ENCODE measurements at regions not wholly inside any gene's neighbourhood (a gene's known extent, or its start where the extent isn't known, plus 50 kb on each side); places are given as distances from the start of the nearest gene placed in this dataset.

- Histone ChIP-seq H2AFZ (ENCODE audit: low read depth, low read length) (no peak overlapping the region), H3K27me3 (ENCODE audit: insufficient read depth, low read length) (no peaks in the 10 kb centered on the region), H3K9me3 (ENCODE audit: insufficient read depth, low read depth, low read length) (peaks cover 2% of the 10 kb centered on the region), H3K79me2 (ENCODE audit: insufficient read depth, low read length) (no peaks in the 10 kb centered on the region), H3K4me1 (ENCODE audit: insufficient read depth, low read length) (no peaks in the 10 kb centered on the region), H4K20me1 (ENCODE audit: insufficient read depth, low read length) (no peaks in the 10 kb centered on the region), H3K4me2 (ENCODE audit: low read length) (no peak overlapping the region), H3K27ac (ENCODE audit: low read depth, low read length) (no peak overlapping the region), H3K36me3 (ENCODE audit: insufficient read depth, low read length) (no peaks in the 10 kb centered on the region), H3K9ac (ENCODE audit: low read length) (no peak overlapping the region), H3K4me3 (ENCODE audit: insufficient read depth, low read depth, low read length) (no peak overlapping the region)
- Mint-ChIP-seq H3K36me3 (ENCODE audit: low read depth, unreplicated experiment) (peaks cover 2% of the 10 kb centered on the region), H3K27me3 (ENCODE audit: low read depth, unreplicated experiment) (no peaks in the 10 kb centered on the region), H3K27ac (ENCODE audit: unreplicated experiment) (no peak overlapping the region), H3K4me3 (ENCODE audit: unreplicated experiment) (no peak overlapping the region), H3K4me1 (ENCODE audit: low read depth, unreplicated experiment) (peaks cover 5% of the 10 kb centered on the region), H3K9me3 (ENCODE audit: unreplicated experiment) (peaks cover 2% of the 10 kb centered on the region)
- no peak for TF ChIP-seq CTCF (IDR thresholded peaks at IDR 0.05; ENCODE audit: insufficient read depth, low read depth, low read length)
- no peak for TF ChIP-seq EZH2 (IDR thresholded peaks at IDR 0.05; ENCODE audit: insufficient read depth, low read length)
- FAIRE-seq: no peak
- no peak for DNase-seq (ENCODE audit: low read depth)
These were observed 321.5 kb upstream of the IGF1R start for GRCh38 chr15:98326804-98327203.

GRCh38 chr15:98330258-98330657 is 318.1 kb upstream of the IGF1R start:
- Histone ChIP-seq H3K27me3 (ENCODE audit: insufficient read depth, low read length) (no peaks in the 10 kb centered on the region), H3K36me3 (ENCODE audit: insufficient read depth, low read length) (no peaks in the 10 kb centered on the region), H3K79me2 (ENCODE audit: insufficient read depth, low read length) (no peaks in the 10 kb centered on the region), H3K9me3 (ENCODE audit: insufficient read depth, low read depth, low read length) (peaks cover 2% of the 10 kb centered on the region), H3K27ac (ENCODE audit: low read depth, low read length) (no peak overlapping the region), H3K4me1 (ENCODE audit: insufficient read depth, low read length) (no peaks in the 10 kb centered on the region), H4K20me1 (ENCODE audit: insufficient read depth, low read length) (no peaks in the 10 kb centered on the region), H2AFZ (ENCODE audit: low read depth, low read length) (no peak overlapping the region), H3K9ac (ENCODE audit: low read length) (no peak overlapping the region), H3K4me3 (ENCODE audit: insufficient read depth, low read depth, low read length) (no peak overlapping the region), H3K4me2 (ENCODE audit: low read length) (no peak overlapping the region)
- Mint-ChIP-seq H3K4me3 (ENCODE audit: unreplicated experiment) (no peak overlapping the region), H3K36me3 (ENCODE audit: low read depth, unreplicated experiment) (peaks cover 2% of the 10 kb centered on the region), H3K9me3 (ENCODE audit: unreplicated experiment) (peaks cover 7% of the 10 kb centered on the region), H3K4me1 (ENCODE audit: low read depth, unreplicated experiment) (no peaks in the 10 kb centered on the region), H3K27ac (ENCODE audit: unreplicated experiment) (no peak overlapping the region), H3K27me3 (ENCODE audit: low read depth, unreplicated experiment) (no peaks in the 10 kb centered on the region)
- TF ChIP-seq CTCF (IDR thresholded peaks at IDR 0.05; ENCODE audit: insufficient read depth, low read depth, low read length) (no peak), EZH2 (IDR thresholded peaks at IDR 0.05; ENCODE audit: insufficient read depth, low read length) (no peak)
- FAIRE-seq (no peak), DNase-seq (ENCODE audit: low read depth) (no peak)

- Mint-ChIP-seq H3K27me3 (ENCODE audit: low read depth, unreplicated experiment) (no peaks in the 10 kb centered on the region), H3K27ac (ENCODE audit: unreplicated experiment) (no peak overlapping the region), H3K9me3 (ENCODE audit: unreplicated experiment) (peaks cover 7% of the 10 kb centered on the region), H3K36me3 (ENCODE audit: low read depth, unreplicated experiment) (peaks cover 2% of the 10 kb centered on the region), H3K4me1 (ENCODE audit: low read depth, unreplicated experiment) (no peaks in the 10 kb centered on the region), H3K4me3 (ENCODE audit: unreplicated experiment) (no peak overlapping the region)
- no peak for DNase-seq (ENCODE audit: low read depth)
- Histone ChIP-seq H3K27ac (ENCODE audit: low read depth, low read length) (no peak overlapping the region), H3K9me3 (ENCODE audit: insufficient read depth, low read depth, low read length) (peaks cover 2% of the 10 kb centered on the region), H3K9ac (ENCODE audit: low read length) (no peak overlapping the region), H3K79me2 (ENCODE audit: insufficient read depth, low read length) (no peaks in the 10 kb centered on the region), H2AFZ (ENCODE audit: low read depth, low read length) (no peak overlapping the region), H3K4me2 (ENCODE audit: low read length) (no peak overlapping the region), H3K27me3 (ENCODE audit: insufficient read depth, low read length) (no peaks in the 10 kb centered on the region), H3K36me3 (ENCODE audit: insufficient read depth, low read length) (no peaks in the 10 kb centered on the region), H3K4me1 (ENCODE audit: insufficient read depth, low read length) (no peaks in the 10 kb centered on the region), H3K4me3 (ENCODE audit: insufficient read depth, low read depth, low read length) (no peak overlapping the region), H4K20me1 (ENCODE audit: insufficient read depth, low read length) (no peaks in the 10 kb centered on the region)
- TF ChIP-seq CTCF (IDR thresholded peaks at IDR 0.05; ENCODE audit: insufficient read depth, low read depth, low read length) (no peak), EZH2 (IDR thresholded peaks at IDR 0.05; ENCODE audit: insufficient read depth, low read length) (no peak)
- no peak for FAIRE-seq
These were observed 317.5 kb upstream of the IGF1R start for GRCh38 chr15:98330692-98331435.
